Neural progenitor cell (in vitro differentiated cells): ENCODE measurements at regions not wholly inside any gene's neighbourhood (a gene's known extent, or its start where the extent isn't known, plus 50 kb on each side); places are given as distances from the start of the nearest gene placed in this dataset.

Experiments
- CTCF ChIP-seq: fragments of 200-600 bp; sonication (generic); IDR thresholded peaks from 2 replicates; pipeline ENCODE4 v1.5.1; 2017; ENCODE audit warnings: antibody characterized with exemption, mild to moderate bottlenecking
- EZH2 ChIP-seq: fragments of 200-600 bp; sonication (generic); IDR thresholded peaks from 2 replicates; pipeline ENCODE4 v1.6.1; 2017; ENCODE audit warnings: antibody characterized with exemption, mild to moderate bottlenecking, moderate library complexity
- EZH2phosphoT487 ChIP-seq: fragments of 200-600 bp; sonication (generic); IDR thresholded peaks from 2 replicates; pipeline ENCODE4 v1.6.1; 2017; ENCODE audit warnings: antibody characterized with exemption

- TF ChIP-seq CTCF (no peak), EZH2 (no peak), EZH2phosphoT487 (no peak)
Observed at GRCh38 chr13:22194106-22194805, 523.4 kb downstream of the FGF9 start.
